ENCODE measurements at regions not wholly inside any gene's neighbourhood (a gene's known extent, or its start where the extent isn't known, plus 50 kb on each side); places are given as distances from the start of the nearest gene placed in this dataset.

- H2BK5ac ChIP-seq (ENCODE audit: low read depth, low read length, poor library complexity, severe bottlenecking), result no peak overlapping the region
These were observed 428.4 kb upstream of the IGFBP3 start for GRCh38 chr7:46349490-46349889.

GRCh38 chr7:46344533-46344932 lies 423.5 kb upstream of the IGFBP3 start:
- WGBS, result 86% methylated on average over 4 of the region's 4 CpGs

More at GRCh38 chr7:46349490-46349889, 428.4 kb upstream of the IGFBP3 start:
- H2BK15ac ChIP-seq (ENCODE audit: low read depth, poor library complexity, severe bottlenecking), result no peak overlapping the region
- no peak overlapping the region for H2AK5ac ChIP-seq (ENCODE audit: low read length, severe bottlenecking)
- no peaks in the 10 kb centered on the region for H3K79me1 ChIP-seq (replicated peaks; ENCODE audit: low read length, poor library complexity, severe bottlenecking)
- H3K27ac ChIP-seq (ENCODE audit: low read length, poor library complexity, severe bottlenecking), result no peak overlapping the region
- H4K8ac ChIP-seq (ENCODE audit: low read length), result no peak overlapping the region
- H3K14ac ChIP-seq (ENCODE audit: low read length in 2 of 2), result no peak overlapping the region
- no peak overlapping the region for H2AFZ ChIP-seq (ENCODE audit: low read depth, low read length)
- no peaks in the 10 kb centered on the region for H3K4me1 ChIP-seq (ENCODE audit: control insufficient read depth, insufficient read depth, low read depth, low read length)
- H3K4me3 ChIP-seq (ENCODE audit: insufficient read depth in 1 of 2, low read depth in 1 of 2, low read length in 2 of 2), result no peak overlapping the region
- no peak overlapping the region for H3K18ac ChIP-seq (ENCODE audit: low read depth in 1 of 2, low read length in 2 of 2)
- H3K4me2 ChIP-seq (ENCODE audit: low read length, poor library complexity, severe bottlenecking), result no peak overlapping the region
- H3K9ac ChIP-seq (ENCODE audit: low read length), result no peak overlapping the region
- H3K4ac ChIP-seq (ENCODE audit: low read depth in 1 of 2, low read length in 2 of 2), result no peak overlapping the region
- H4K91ac ChIP-seq (ENCODE audit: low read length), result no peak overlapping the region
- no peaks in the 10 kb centered on the region for H3K9me3 ChIP-seq (ENCODE audit: control insufficient read depth, low read length)
- H3K36me3 ChIP-seq (ENCODE audit: control insufficient read depth in 1 of 2, insufficient read depth in 2 of 2, low read depth in 1 of 2, low read length in 2 of 2), result no peaks in the 10 kb centered on the region
- no peaks in the 10 kb centered on the region for H3K27me3 ChIP-seq (ENCODE audit: control insufficient read depth in 1 of 2, insufficient read depth in 1 of 2, low read length in 2 of 2)
- H2BK12ac ChIP-seq (ENCODE audit: low read length in 2 of 2), result no peak overlapping the region
- 46% methylated on average over 2 of the region's 2 CpGs for WGBS
- DNase-seq, result no peak
- no peak overlapping the region for H2BK120ac ChIP-seq (ENCODE audit: low read depth, low read length)
- H3K23ac ChIP-seq (ENCODE audit: low read length in 2 of 2), result no peak overlapping the region

GRCh38 chr7:46343802-46344201 lies 422.7 kb upstream of the IGFBP3 start:
- Histone ChIP-seq H3K9me3 (ENCODE audit: control insufficient read depth, low read length) (no peaks in the 10 kb centered on the region), H2AFZ (ENCODE audit: low read depth, low read length) (no peak overlapping the region), H3K4me2 (ENCODE audit: low read length, poor library complexity, severe bottlenecking) (no peak overlapping the region), H4K91ac (ENCODE audit: low read length) (no peak overlapping the region), H3K9ac (ENCODE audit: low read length) (no peak overlapping the region), H3K27ac (ENCODE audit: low read length, poor library complexity, severe bottlenecking) (no peak overlapping the region), H3K14ac (ENCODE audit: low read length in 2 of 2) (no peak overlapping the region), H3K79me1 (replicated peaks; ENCODE audit: low read length, poor library complexity, severe bottlenecking) (no peaks in the 10 kb centered on the region), H2BK12ac (ENCODE audit: low read length in 2 of 2) (no peak overlapping the region), H3K4me1 (ENCODE audit: control insufficient read depth, insufficient read depth, low read depth, low read length) (no peaks in the 10 kb centered on the region), H2BK120ac (ENCODE audit: low read depth, low read length) (no peak overlapping the region), H3K4ac (ENCODE audit: low read depth in 1 of 2, low read length in 2 of 2) (no peak overlapping the region), H2BK15ac (ENCODE audit: low read depth, poor library complexity, severe bottlenecking) (no peak overlapping the region), H2AK5ac (ENCODE audit: low read length, severe bottlenecking) (no peak overlapping the region), H3K36me3 (ENCODE audit: control insufficient read depth in 1 of 2, insufficient read depth in 2 of 2, low read depth in 1 of 2, low read length in 2 of 2) (no peaks in the 10 kb centered on the region), H3K23ac (ENCODE audit: low read length in 2 of 2) (no peak overlapping the region), H3K27me3 (ENCODE audit: control insufficient read depth in 1 of 2, insufficient read depth in 1 of 2, low read length in 2 of 2) (no peaks in the 10 kb centered on the region), H4K8ac (ENCODE audit: low read length) (no peak overlapping the region), H3K18ac (ENCODE audit: low read depth in 1 of 2, low read length in 2 of 2) (no peak overlapping the region), H2BK5ac (ENCODE audit: low read depth, low read length, poor library complexity, severe bottlenecking) (no peak overlapping the region), H3K4me3 (ENCODE audit: insufficient read depth in 1 of 2, low read depth in 1 of 2, low read length in 2 of 2) (no peak overlapping the region)
- no CpG with 5 or more reads among the region's 1 CpG for WGBS
- no peak for DNase-seq

More at GRCh38 chr7:46344533-46344932, 423.5 kb upstream of the IGFBP3 start:
- Histone ChIP-seq H3K9ac (ENCODE audit: low read length) (no peak overlapping the region), H3K23ac (ENCODE audit: low read length in 2 of 2) (no peak overlapping the region), H3K36me3 (ENCODE audit: control insufficient read depth in 1 of 2, insufficient read depth in 2 of 2, low read depth in 1 of 2, low read length in 2 of 2) (no peaks in the 10 kb centered on the region), H3K27me3 (ENCODE audit: control insufficient read depth in 1 of 2, insufficient read depth in 1 of 2, low read length in 2 of 2) (no peaks in the 10 kb centered on the region), H2BK12ac (ENCODE audit: low read length in 2 of 2) (no peak overlapping the region), H4K91ac (ENCODE audit: low read length) (no peak overlapping the region), H3K4me3 (ENCODE audit: insufficient read depth in 1 of 2, low read depth in 1 of 2, low read length in 2 of 2) (no peak overlapping the region), H3K79me1 (replicated peaks; ENCODE audit: low read length, poor library complexity, severe bottlenecking) (no peaks in the 10 kb centered on the region), H4K8ac (ENCODE audit: low read length) (no peak overlapping the region), H3K14ac (ENCODE audit: low read length in 2 of 2) (no peak overlapping the region), H2BK15ac (ENCODE audit: low read depth, poor library complexity, severe bottlenecking) (no peak overlapping the region), H2BK120ac (ENCODE audit: low read depth, low read length) (no peak overlapping the region), H3K4me1 (ENCODE audit: control insufficient read depth, insufficient read depth, low read depth, low read length) (no peaks in the 10 kb centered on the region), H3K4ac (ENCODE audit: low read depth in 1 of 2, low read length in 2 of 2) (no peak overlapping the region), H3K18ac (ENCODE audit: low read depth in 1 of 2, low read length in 2 of 2) (no peak overlapping the region), H2BK5ac (ENCODE audit: low read depth, low read length, poor library complexity, severe bottlenecking) (no peak overlapping the region), H3K27ac (ENCODE audit: low read length, poor library complexity, severe bottlenecking) (no peak overlapping the region), H3K9me3 (ENCODE audit: control insufficient read depth, low read length) (no peaks in the 10 kb centered on the region), H2AK5ac (ENCODE audit: low read length, severe bottlenecking) (no peak overlapping the region), H2AFZ (ENCODE audit: low read depth, low read length) (no peak overlapping the region), H3K4me2 (ENCODE audit: low read length, poor library complexity, severe bottlenecking) (no peak overlapping the region)
- DNase-seq, result no peak

- no peaks in the 10 kb centered on the region for H3K27me3 ChIP-seq (ENCODE audit: control insufficient read depth in 1 of 2, insufficient read depth in 1 of 2, low read length in 2 of 2)
- H2AK5ac ChIP-seq (ENCODE audit: low read length, severe bottlenecking), result no peak overlapping the region
- H2BK5ac ChIP-seq (ENCODE audit: low read depth, low read length, poor library complexity, severe bottlenecking), result no peak overlapping the region
- WGBS, result 98% methylated on average over 3 of the region's 4 CpGs
- H3K14ac ChIP-seq (ENCODE audit: low read length in 2 of 2), result no peak overlapping the region
- no peak overlapping the region for H4K91ac ChIP-seq (ENCODE audit: low read length)
- no peak overlapping the region for H2AFZ ChIP-seq (ENCODE audit: low read depth, low read length)
- no peak overlapping the region for H3K18ac ChIP-seq (ENCODE audit: low read depth in 1 of 2, low read length in 2 of 2)
- H2BK120ac ChIP-seq (ENCODE audit: low read depth, low read length), result no peak overlapping the region
- H3K27ac ChIP-seq (ENCODE audit: low read length, poor library complexity, severe bottlenecking), result no peak overlapping the region
- no peaks in the 10 kb centered on the region for H3K9me3 ChIP-seq (ENCODE audit: control insufficient read depth, low read length)
- H3K79me1 ChIP-seq (replicated peaks; ENCODE audit: low read length, poor library complexity, severe bottlenecking), result no peaks in the 10 kb centered on the region
- H2BK15ac ChIP-seq (ENCODE audit: low read depth, poor library complexity, severe bottlenecking), result no peak overlapping the region
- no peak overlapping the region for H3K9ac ChIP-seq (ENCODE audit: low read length)
- no peaks in the 10 kb centered on the region for H3K4me1 ChIP-seq (ENCODE audit: control insufficient read depth, insufficient read depth, low read depth, low read length)
- no peak overlapping the region for H4K8ac ChIP-seq (ENCODE audit: low read length)
- H3K36me3 ChIP-seq (ENCODE audit: control insufficient read depth in 1 of 2, insufficient read depth in 2 of 2, low read depth in 1 of 2, low read length in 2 of 2), result no peaks in the 10 kb centered on the region
- H3K23ac ChIP-seq (ENCODE audit: low read length in 2 of 2), result no peak overlapping the region
- no peak overlapping the region for H3K4ac ChIP-seq (ENCODE audit: low read depth in 1 of 2, low read length in 2 of 2)
- no peak overlapping the region for H3K4me2 ChIP-seq (ENCODE audit: low read length, poor library complexity, severe bottlenecking)
- no peak overlapping the region for H3K4me3 ChIP-seq (ENCODE audit: insufficient read depth in 1 of 2, low read depth in 1 of 2, low read length in 2 of 2)
- no peak for DNase-seq
- H2BK12ac ChIP-seq (ENCODE audit: low read length in 2 of 2), result peak overlapping the region in 1 of 2 experiments; percentile 59
These were observed 401.9 kb upstream of the IGFBP3 start for GRCh38 chr7:46322937-46323336.

All from mesenchymal stem cell (in vitro differentiated cells and primary cell).